IMR-90 (cell line): ENCODE measurements at regions not wholly inside any gene's neighbourhood (a gene's known extent, or its start where the extent isn't known, plus 50 kb on each side); places are given as distances from the start of the nearest gene placed in this dataset.

Experiments used
- CHD1 ChIP-seq: IDR thresholded peaks from 2 replicates; pipeline ENCODE4 v1.6.1; 2012; ENCODE audit warnings: low read depth, low read length, improper control_type of control experiment
- CTCF ChIP-seq: conservative IDR thresholded peaks from 2 replicates; pipeline ENCODE4 v1.5.1; 2012; ENCODE audit warnings: mild to moderate bottlenecking, low read depth, low read length, improper control_type of control experiment
- MXI1 ChIP-seq: IDR thresholded peaks from 2 replicates; pipeline ENCODE4 v1.6.1; 2012; ENCODE audit warnings: low read depth, mild to moderate bottlenecking, low read length, moderate library complexity, borderline replicate concordance
- POLR2A ChIP-seq: IDR thresholded peaks from 2 replicates; pipeline ENCODE4 v1.6.1; 2012; ENCODE audit warnings: mild to moderate bottlenecking, low read depth, low read length

GRCh38 chr1:219555031-219555692 is 57.7 kb downstream of the ZC3H11B start:
- no peak for TF ChIP-seq CTCF
- TF ChIP-seq POLR2A: no peak
- no peak for TF ChIP-seq CHD1
- no peak for TF ChIP-seq MXI1
